ENCODE measurements at regions not wholly inside any gene's neighbourhood (a gene's known extent, or its start where the extent isn't known, plus 50 kb on each side); places are given as distances from the start of the nearest gene placed in this dataset.

GRCh38 chr3:162021206-162021605 lies 524.6 kb downstream of the OTOL1 start:
- DNase-seq: no peak

- no peak for DNase-seq
These were observed 526.3 kb downstream of the OTOL1 start for GRCh38 chr3:162022911-162023310.

GRCh38 chr3:162029736-162030135 lies 533.1 kb downstream of the OTOL1 start:
- DNase-seq: no peak

GRCh38 chr3:162034368-162034767 lies 537.8 kb downstream of the OTOL1 start:
- no peak for DNase-seq

GRCh38 chr3:162041622-162042021 lies 545.0 kb downstream of the OTOL1 start:
- no peak for DNase-seq

- DNase-seq: no peak
These were observed 556.0 kb downstream of the OTOL1 start for GRCh38 chr3:162052636-162053035.

GRCh38 chr3:162072656-162073164 lies 576.1 kb downstream of the OTOL1 start:
- DNase-seq: no peak

GRCh38 chr3:162073422-162073975 lies 576.9 kb downstream of the OTOL1 start:
- no peak for DNase-seq

GRCh38 chr3:162077108-162077507 lies 580.5 kb downstream of the OTOL1 start:
- no peak for DNase-seq

GRCh38 chr3:162082516-162082915 lies 585.9 kb downstream of the OTOL1 start:
- no peak for DNase-seq

GRCh38 chr3:162087361-162087760 lies 590.8 kb downstream of the OTOL1 start:
- no peak for DNase-seq

- no peak for DNase-seq
These were observed 596.1 kb downstream of the OTOL1 start for GRCh38 chr3:162092751-162093150.

GRCh38 chr3:162094301-162094700 lies 597.7 kb downstream of the OTOL1 start:
- DNase-seq: no peak

GRCh38 chr3:162096874-162097273 lies 600.3 kb downstream of the OTOL1 start:
- DNase-seq: no peak

GRCh38 chr3:162103808-162104207 lies 607.2 kb downstream of the OTOL1 start:
- no peak for DNase-seq

GRCh38 chr3:162111861-162112260 lies 615.3 kb downstream of the OTOL1 start:
- DNase-seq: no peak

- DNase-seq: no peak
These were observed 616.1 kb downstream of the OTOL1 start for GRCh38 chr3:162112719-162113118.

GRCh38 chr3:162117961-162118360 lies 621.4 kb downstream of the OTOL1 start:
- DNase-seq: no peak

GRCh38 chr3:162119651-162120050 lies 623.0 kb downstream of the OTOL1 start:
- DNase-seq: no peak

GRCh38 chr3:162122405-162122804 lies 625.8 kb downstream of the OTOL1 start:
- DNase-seq: no peak

- DNase-seq: no peak
These were observed 629.2 kb downstream of the OTOL1 start for GRCh38 chr3:162125790-162126189.

- DNase-seq: no peak
These were observed 634.0 kb downstream of the OTOL1 start for GRCh38 chr3:162130582-162130981.

- DNase-seq: no peak
These were observed 636.4 kb downstream of the OTOL1 start for GRCh38 chr3:162132981-162133380.

- DNase-seq: no peak
These were observed 638.0 kb downstream of the OTOL1 start for GRCh38 chr3:162134571-162134970.

GRCh38 chr3:162136136-162136535 lies 639.5 kb downstream of the OTOL1 start:
- DNase-seq: no peak

Measured in activated CD4-positive, alpha-beta T cell treated with anti-CD3 and anti-CD28 coated beads for 48 hours (primary cell).